ENCODE measurements at regions not wholly inside any gene's neighbourhood (a gene's known extent, or its start where the extent isn't known, plus 50 kb on each side); places are given as distances from the start of the nearest gene placed in this dataset.
A peak's percentile ranks its signal among the peaks of the same experiment; 100 is the strongest.

- TF ChIP-seq EZH2 (IDR thresholded peaks at IDR 0.05; ENCODE audit: insufficient read depth, poor library complexity, severe bottlenecking) = peak; percentile 13
- no peak for TF ChIP-seq EZH2phosphoT487 (IDR thresholded peaks at IDR 0.05; ENCODE audit: insufficient read depth, low read depth)
These were observed 413.0 kb upstream of the ESRRG start for GRCh38 chr1:217135987-217136894.

Data from GM23248 (cell line).